ENCODE measurements at regions not wholly inside any gene's neighbourhood (a gene's known extent, or its start where the extent isn't known, plus 50 kb on each side); places are given as distances from the start of the nearest gene placed in this dataset.

DNA sequence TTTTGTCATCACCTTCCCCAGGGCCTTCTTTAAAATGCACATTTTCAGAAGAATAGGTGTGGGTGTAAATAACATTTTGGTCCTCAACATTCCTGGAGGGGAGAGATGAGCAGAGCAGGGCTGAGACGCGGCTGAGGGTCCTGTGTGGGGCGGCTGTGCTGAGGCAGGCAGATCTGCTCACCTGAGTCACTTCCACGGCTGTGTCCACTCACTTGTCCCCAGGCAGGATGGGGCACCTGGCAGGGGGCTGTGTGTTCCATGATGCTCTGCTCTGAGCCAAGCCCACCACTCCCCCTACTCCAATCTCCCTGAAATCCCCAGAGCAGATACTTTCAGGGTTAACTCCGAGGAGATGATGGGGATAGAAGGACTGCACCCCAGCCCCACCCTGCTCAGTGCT lies 93.8 kb downstream of the GLRX3 start:
- no peaks in the 10 kb centered on the region for H3K27me3 ChIP-seq
- intact Hi-C loops (cut with DNase I): no loop called here
- H3K4me1 ChIP-seq: no peaks in the 10 kb centered on the region
- no peak overlapping the region for H3K4me3 ChIP-seq
- no peaks in the 10 kb centered on the region for H3K36me3 ChIP-seq
- TF ChIP-seq POLR2A (IDR thresholded peaks at IDR 0.05): no peak
- WGBS, 2 donors: 86 to 89% methylated on average over 3 to 4 of the region's 5 CpGs
- H3K9me3 ChIP-seq: peaks cover 0 to 21% (median 0%) of the 10 kb centered on the region in 3 donors
- DNase-seq: no peak
- H3K27ac ChIP-seq: no peak overlapping the region

DNA sequence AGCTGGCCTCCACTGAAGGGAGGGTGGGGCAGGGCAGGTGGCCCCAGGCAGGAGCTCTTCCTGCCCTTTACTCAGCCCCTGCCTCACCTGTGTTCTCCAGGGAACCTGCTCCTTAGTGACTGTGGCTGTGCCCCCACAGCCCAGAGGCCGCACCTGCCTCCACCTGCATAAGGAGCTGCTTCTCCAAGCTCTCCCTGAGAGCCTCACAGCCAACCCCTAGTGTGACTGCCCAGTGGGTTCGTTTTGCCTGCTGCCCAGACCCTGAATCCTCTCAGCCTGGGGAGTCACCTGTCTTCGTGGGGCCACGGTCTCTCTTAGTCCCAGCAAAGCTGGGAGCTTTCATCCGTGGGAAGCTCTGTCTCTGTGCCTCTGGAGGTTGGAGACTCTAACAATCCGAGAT lies 94.4 kb downstream of the GLRX3 start:
- no peak overlapping the region for H3K27ac ChIP-seq
- H3K4me1 ChIP-seq: no peaks in the 10 kb centered on the region
- TF ChIP-seq, protein P1, sequence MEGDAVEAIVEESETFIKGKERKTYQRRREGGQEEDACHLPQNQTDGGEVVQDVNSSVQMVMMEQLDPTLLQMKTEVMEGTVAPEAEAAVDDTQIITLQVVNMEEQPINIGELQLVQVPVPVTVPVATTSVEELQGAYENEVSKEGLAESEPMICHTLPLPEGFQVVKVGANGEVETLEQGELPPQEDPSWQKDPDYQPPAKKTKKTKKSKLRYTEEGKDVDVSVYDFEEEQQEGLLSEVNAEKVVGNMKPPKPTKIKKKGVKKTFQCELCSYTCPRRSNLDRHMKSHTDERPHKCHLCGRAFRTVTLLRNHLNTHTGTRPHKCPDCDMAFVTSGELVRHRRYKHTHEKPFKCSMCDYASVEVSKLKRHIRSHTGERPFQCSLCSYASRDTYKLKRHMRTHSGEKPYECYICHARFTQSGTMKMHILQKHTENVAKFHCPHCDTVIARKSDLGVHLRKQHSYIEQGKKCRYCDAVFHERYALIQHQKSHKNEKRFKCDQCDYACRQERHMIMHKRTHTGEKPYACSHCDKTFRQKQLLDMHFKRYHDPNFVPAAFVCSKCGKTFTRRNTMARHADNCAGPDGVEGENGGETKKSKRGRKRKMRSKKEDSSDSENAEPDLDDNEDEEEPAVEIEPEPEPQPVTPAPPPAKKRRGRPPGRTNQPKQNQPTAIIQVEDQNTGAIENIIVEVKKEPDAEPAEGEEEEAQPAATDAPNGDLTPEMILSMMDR (IDR thresholded peaks at IDR 0.05): no peak
- no peak for TF ChIP-seq POLR2A (IDR thresholded peaks at IDR 0.05)
- DNase-seq: no peak
- H3K27me3 ChIP-seq: no peaks in the 10 kb centered on the region
- no peak overlapping the region for H3K4me3 ChIP-seq
- 68% methylated on average over 6 of the region's 6 CpGs; no CpG with 5 or more reads in 1 of the 2 donors for WGBS, 2 donors
- H3K36me3 ChIP-seq: no peaks in the 10 kb centered on the region
- peaks cover 0 to 21% (median 0%) of the 10 kb centered on the region in 3 donors for H3K9me3 ChIP-seq
- intact Hi-C loops (cut with DNase I): no loop called here

DNA sequence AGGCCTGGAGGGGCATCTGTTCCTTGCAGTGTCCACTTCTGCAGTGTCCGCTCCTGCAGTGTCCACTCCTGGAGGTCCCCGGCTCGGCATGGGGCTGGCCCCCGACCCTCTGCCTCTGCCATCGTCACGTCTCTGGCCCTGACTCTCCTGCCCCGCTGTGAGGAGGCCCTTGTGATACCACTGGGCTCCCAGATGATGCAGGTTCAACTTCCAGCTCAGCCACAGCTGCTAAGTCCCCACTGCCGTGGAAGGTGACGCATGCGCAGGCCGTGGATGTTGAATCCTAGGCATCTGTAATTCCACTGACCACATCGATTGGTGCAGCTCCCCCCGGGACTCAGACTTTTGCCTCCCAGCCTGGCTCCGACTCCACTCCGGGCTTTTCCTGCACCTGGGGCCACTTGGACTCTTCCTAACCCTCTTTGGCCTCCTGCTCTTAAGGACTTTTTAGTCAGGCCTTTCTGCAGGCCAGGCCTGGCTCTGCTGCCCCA lies 95.1 kb downstream of the GLRX3 start:
- H3K36me3 ChIP-seq: no peaks in the 10 kb centered on the region
- no peak for DNase-seq
- H3K4me1 ChIP-seq: no peaks in the 10 kb centered on the region
- H3K27me3 ChIP-seq: no peaks in the 10 kb centered on the region
- no peak for TF ChIP-seq POLR2A (IDR thresholded peaks at IDR 0.05)
- TF ChIP-seq, protein P1 (IDR thresholded peaks at IDR 0.05): no peak
- peaks cover 0 to 21% (median 0%) of the 10 kb centered on the region in 3 donors for H3K9me3 ChIP-seq
- no peak overlapping the region for H3K27ac ChIP-seq
- WGBS, 2 donors: 84 to 95% methylated on average over 12 to 14 of the region's 15 CpGs
- intact Hi-C loops (cut with DNase I): no loop called here
- H3K4me3 ChIP-seq: no peak overlapping the region

DNA sequence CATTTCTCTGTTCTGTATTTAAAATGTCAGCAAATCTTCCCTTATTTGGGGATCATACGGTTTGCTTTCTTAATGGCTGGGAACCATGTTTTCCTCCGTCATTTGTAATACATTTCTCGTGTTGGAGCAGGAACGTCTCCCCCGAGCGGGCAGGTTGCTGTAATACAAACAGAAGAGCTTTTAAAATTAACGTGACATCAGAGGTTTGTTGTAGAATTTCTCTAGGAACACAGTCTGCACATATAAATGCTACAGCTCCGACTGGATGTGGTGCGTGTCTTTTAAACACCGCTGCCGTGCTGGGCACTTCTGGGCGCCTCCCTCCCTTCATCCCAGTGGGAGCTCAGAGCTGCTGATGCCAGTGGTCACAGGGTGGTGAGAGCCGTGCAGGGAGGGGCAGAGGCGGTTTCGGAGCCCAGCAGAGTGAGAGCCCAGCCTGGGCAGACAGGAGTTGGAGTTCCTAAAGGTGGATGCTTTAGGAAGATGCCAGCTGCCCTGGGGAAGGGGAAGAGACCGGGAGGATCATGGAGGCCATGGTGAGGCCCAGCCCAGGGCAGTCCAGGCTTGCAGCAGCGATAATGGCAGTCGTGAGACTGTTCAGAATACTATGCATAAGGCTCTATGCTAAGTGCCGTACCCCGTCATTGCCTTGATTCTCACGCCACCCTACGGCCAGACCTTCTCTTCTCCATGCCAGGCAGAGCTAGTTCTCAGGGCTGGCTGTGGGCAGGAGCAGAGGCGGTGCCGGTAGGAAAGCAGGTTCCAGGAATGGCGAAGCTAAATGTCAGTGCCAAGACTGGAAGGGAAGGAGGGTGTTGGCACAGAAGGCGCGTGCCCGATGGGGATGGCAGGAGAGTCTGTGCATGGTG lies 96.2 kb downstream of the GLRX3 start:
- 71 to 83% methylated on average over 19 to 20 of the region's 28 CpGs for WGBS, 2 donors
- Histone ChIP-seq H3K4me1 (no peaks in the 10 kb centered on the region), H3K27ac (no peak overlapping the region), H3K27me3 (no peaks in the 10 kb centered on the region), H3K4me3 (no peak overlapping the region), H3K9me3 (peaks cover 0 to 15% (median 0%) of the 10 kb centered on the region in 3 donors), H3K36me3 (no peaks in the 10 kb centered on the region)
- TF ChIP-seq POLR2A (IDR thresholded peaks at IDR 0.05): no peak
- TF ChIP-seq, protein P1 (IDR thresholded peaks at IDR 0.05): no peak
- intact Hi-C loops (cut with DNase I): no loop called here
- no peak for DNase-seq

DNA sequence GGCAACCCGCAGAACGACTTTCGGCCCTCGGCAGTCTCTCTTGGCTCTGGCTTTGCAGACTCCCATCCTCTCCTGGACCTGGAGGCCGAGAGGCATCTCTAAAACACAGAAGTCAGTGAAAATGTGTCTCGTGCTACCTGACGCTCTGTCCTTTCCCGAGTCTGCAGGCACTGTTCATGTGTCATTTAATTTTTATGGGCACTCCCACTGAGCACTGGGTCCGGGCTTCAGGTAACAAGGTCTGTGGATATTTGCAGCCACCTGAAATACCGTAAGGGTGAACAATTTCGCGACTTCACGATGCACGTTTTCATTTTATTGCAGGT lies 96.8 kb downstream of the GLRX3 start:
- no peaks in the 10 kb centered on the region for H3K36me3 ChIP-seq
- no peaks in the 10 kb centered on the region for H3K4me1 ChIP-seq
- no peak overlapping the region for H3K27ac ChIP-seq
- no peaks in the 10 kb centered on the region for H3K27me3 ChIP-seq
- intact Hi-C loops (cut with DNase I): no loop called here
- peaks cover 0 to 9% (median 0%) of the 10 kb centered on the region in 3 donors for H3K9me3 ChIP-seq
- no peak overlapping the region for H3K4me3 ChIP-seq
- no peak for DNase-seq
- 75 to 89% methylated on average over 14 of the region's 14 CpGs for WGBS, 2 donors
- TF ChIP-seq, protein P1 (IDR thresholded peaks at IDR 0.05): no peak
- no peak for TF ChIP-seq POLR2A (IDR thresholded peaks at IDR 0.05)
